ENCODE measurements at regions not wholly inside any gene's neighbourhood (a gene's known extent, or its start where the extent isn't known, plus 50 kb on each side); places are given as distances from the start of the nearest gene placed in this dataset.

DNA sequence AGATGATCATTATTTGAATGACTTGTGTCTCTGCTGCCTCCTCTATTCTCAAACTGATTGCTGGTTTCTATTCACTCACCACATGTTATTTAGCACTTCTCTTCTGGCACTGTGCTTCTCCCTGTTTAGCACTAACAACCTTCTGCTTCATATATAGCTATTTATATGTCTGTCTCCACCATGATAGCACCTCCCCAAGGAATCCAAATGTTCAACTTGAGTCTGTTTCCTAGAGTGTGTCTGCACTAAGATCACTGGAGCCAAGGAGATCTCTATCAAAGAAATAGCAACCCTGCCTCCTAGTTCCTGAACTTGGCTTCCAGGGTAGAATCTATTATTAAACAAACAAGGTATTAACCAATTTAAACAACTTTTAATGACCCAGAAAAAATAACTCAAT, 104.5 kb downstream of the CYP26A1 start:
- dilution Hi-C loops (cut with HindIII; ENCODE audit: low sequenced_read_pairs, unreplicated experiment), result no loop called here
- Histone ChIP-seq H2AFZ (replicated peaks; ENCODE audit: low read length, poor library complexity) (no peak overlapping the region), H3K23ac (ENCODE audit: low read depth, low read length) (no peak overlapping the region), H2AK9ac (replicated peaks; ENCODE audit: low read depth, low read length, poor library complexity) (no peak overlapping the region), H4K5ac (ENCODE audit: low read depth, low read length) (no peak overlapping the region), H2AK5ac (ENCODE audit: low read depth, low read length) (no peak overlapping the region), H3K9me3 (ENCODE audit: control insufficient read depth, insufficient read depth, low read length) (no peaks in the 10 kb centered on the region), H2BK20ac (ENCODE audit: low read depth, low read length) (no peak overlapping the region), H4K20me1 (ENCODE audit: insufficient read depth, low read length) (no peaks in the 10 kb centered on the region), H3K9me1 (ENCODE audit: insufficient read depth, low read length) (no peaks in the 10 kb centered on the region), H2BK120ac (ENCODE audit: low read depth, low read length) (no peak overlapping the region), H3K14ac (replicated peaks; ENCODE audit: low read depth, low read length) (no peak overlapping the region), H4K8ac (ENCODE audit: low read depth in 2 of 2, low read length in 2 of 2) (no peak overlapping the region), H3K4me3 (ENCODE audit: insufficient read depth, low read depth, low read length) (no peak overlapping the region), H2BK5ac (ENCODE audit: low read depth, low read length, poor library complexity, severe bottlenecking) (no peak overlapping the region), H3K56ac (ENCODE audit: extremely low read depth, insufficient read depth, low read length) (no peak overlapping the region), H3K36me3 (ENCODE audit: control insufficient read depth, insufficient read depth, low read length) (no peaks in the 10 kb centered on the region), H3K4ac (ENCODE audit: low read depth, low read length) (no peak overlapping the region), H3K27ac (ENCODE audit: insufficient read depth, low read length) (no peak overlapping the region), H4K91ac (ENCODE audit: insufficient read depth, low read depth, low read length) (no peak overlapping the region), H3K4me1 (ENCODE audit: control insufficient read depth, insufficient read depth, low read length) (no peaks in the 10 kb centered on the region), H3K18ac (ENCODE audit: low read depth, low read length) (no peak overlapping the region), H3K27me3 (ENCODE audit: control insufficient read depth, insufficient read depth, low read length) (peaks cover 19% of the 10 kb centered on the region), H3K4me2 (ENCODE audit: low read depth, low read length) (no peak overlapping the region), H3K79me1 (ENCODE audit: low read depth in 1 of 2, low read length in 2 of 2) (no peaks in the 10 kb centered on the region), H2BK15ac (ENCODE audit: low read depth, low read length) (no peak overlapping the region), H3K9ac (ENCODE audit: low read depth, low read length) (no peak overlapping the region)
- TF ChIP-seq MXI1 (IDR thresholded peaks at IDR 0.05; ENCODE audit: borderline replicate concordance, low read depth, low read length) (no peak), RCOR1 (IDR thresholded peaks at IDR 0.05; ENCODE audit: insufficient replicate concordance, low read length) (no peak), CHD1 (IDR thresholded peaks at IDR 0.05; ENCODE audit: low read depth, low read length) (no peak), RFX5 (IDR thresholded peaks at IDR 0.05; ENCODE audit: low read depth, low read length) (no peak), FOS (IDR thresholded peaks at IDR 0.05; ENCODE audit: low read depth, low read length) (no peak), MAFK (IDR thresholded peaks at IDR 0.05; ENCODE audit: low read depth, low read length) (no peak), SMC3 (IDR thresholded peaks at IDR 0.05; ENCODE audit: low read depth, low read length) (no peak), BHLHE40 (IDR thresholded peaks at IDR 0.05; ENCODE audit: low read depth, low read length) (no peak)
- TF ChIP-seq, protein P1, sequence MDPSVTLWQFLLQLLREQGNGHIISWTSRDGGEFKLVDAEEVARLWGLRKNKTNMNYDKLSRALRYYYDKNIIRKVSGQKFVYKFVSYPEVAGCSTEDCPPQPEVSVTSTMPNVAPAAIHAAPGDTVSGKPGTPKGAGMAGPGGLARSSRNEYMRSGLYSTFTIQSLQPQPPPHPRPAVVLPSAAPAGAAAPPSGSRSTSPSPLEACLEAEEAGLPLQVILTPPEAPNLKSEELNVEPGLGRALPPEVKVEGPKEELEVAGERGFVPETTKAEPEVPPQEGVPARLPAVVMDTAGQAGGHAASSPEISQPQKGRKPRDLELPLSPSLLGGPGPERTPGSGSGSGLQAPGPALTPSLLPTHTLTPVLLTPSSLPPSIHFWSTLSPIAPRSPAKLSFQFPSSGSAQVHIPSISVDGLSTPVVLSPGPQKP (IDR thresholded peaks at IDR 0.05; ENCODE audit: borderline replicate concordance, low read depth, low read length), result no peak
- TF ChIP-seq, protein P2, sequence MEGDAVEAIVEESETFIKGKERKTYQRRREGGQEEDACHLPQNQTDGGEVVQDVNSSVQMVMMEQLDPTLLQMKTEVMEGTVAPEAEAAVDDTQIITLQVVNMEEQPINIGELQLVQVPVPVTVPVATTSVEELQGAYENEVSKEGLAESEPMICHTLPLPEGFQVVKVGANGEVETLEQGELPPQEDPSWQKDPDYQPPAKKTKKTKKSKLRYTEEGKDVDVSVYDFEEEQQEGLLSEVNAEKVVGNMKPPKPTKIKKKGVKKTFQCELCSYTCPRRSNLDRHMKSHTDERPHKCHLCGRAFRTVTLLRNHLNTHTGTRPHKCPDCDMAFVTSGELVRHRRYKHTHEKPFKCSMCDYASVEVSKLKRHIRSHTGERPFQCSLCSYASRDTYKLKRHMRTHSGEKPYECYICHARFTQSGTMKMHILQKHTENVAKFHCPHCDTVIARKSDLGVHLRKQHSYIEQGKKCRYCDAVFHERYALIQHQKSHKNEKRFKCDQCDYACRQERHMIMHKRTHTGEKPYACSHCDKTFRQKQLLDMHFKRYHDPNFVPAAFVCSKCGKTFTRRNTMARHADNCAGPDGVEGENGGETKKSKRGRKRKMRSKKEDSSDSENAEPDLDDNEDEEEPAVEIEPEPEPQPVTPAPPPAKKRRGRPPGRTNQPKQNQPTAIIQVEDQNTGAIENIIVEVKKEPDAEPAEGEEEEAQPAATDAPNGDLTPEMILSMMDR (conservative IDR thresholded peaks at IDR 0.05; ENCODE audit: low read depth, low read length), result no peak
- POLR2A ChIA-PET (ENCODE audit: unreplicated experiment), result no interaction called here
- intact Hi-C loops (cut with micrococcal nuclease), result no loop called here
- CTCF ChIA-PET, result interaction anchor here (1.2 kb wide), 1 partner anchor 12 kb away, joined by 4 read pairs; no protein-coding TSS in a partner anchor
- no TSS peak for BruUV-seq (replicated peaks)
- in situ Hi-C loops (cut with MboI; ENCODE audit: low sequenced_read_pairs), result no loop called here
- ATAC-seq (ENCODE audit: low read depth) (no peak), DNase-seq (no peak)

All from IMR-90 (cell line).